GM19099 (cell line): ENCODE measurements at regions not wholly inside any gene's neighbourhood (a gene's known extent, or its start where the extent isn't known, plus 50 kb on each side); places are given as distances from the start of the nearest gene placed in this dataset.

ENCODE experiments used
- POLR2A ChIP-seq: IDR thresholded peaks from 3 replicates; pipeline ENCODE4 v1.6.1; 2011; ENCODE audit warnings: low read depth; ENCODE audit not compliant: insufficient read length; ENCODE audit errors: extremely low read depth

- TF ChIP-seq POLR2A, result no peak
Observed at GRCh38 chr12:9258676-9259075, 50.5 kb upstream of the PZP start.
